MG63 (cell line): ENCODE measurements at regions not wholly inside any gene's neighbourhood (a gene's known extent, or its start where the extent isn't known, plus 50 kb on each side); places are given as distances from the start of the nearest gene placed in this dataset.
A peak's percentile ranks its signal among the peaks of the same experiment; 100 is the strongest.

Experiments used
- DNase-seq: peaks from one replicate; pipeline ENCODE4 v3.0.0-alpha.2; 2020
- H3K27me3 ChIP-seq: fragments of 250-450 bp; sonication (Bioruptor Pico); 2 replicates; pipeline ENCODE4 v1.5.1; 2020; ENCODE audit warnings: mild to moderate bottlenecking, moderate library complexity
- H3K36me3 ChIP-seq: fragments of 250-450 bp; sonication (Bioruptor Pico); 2 replicates; pipeline ENCODE4 v1.5.1; 2020; ENCODE audit warnings: mild to moderate bottlenecking, moderate library complexity
- H3K4me3 ChIP-seq: fragments of 250-450 bp; sonication (Bioruptor Pico); 2 replicates; pipeline ENCODE4 v1.5.1; 2020; ENCODE audit warnings: mild to moderate bottlenecking, moderate library complexity
- H3K9me3 ChIP-seq: fragments of 250-450 bp; sonication (Bioruptor Pico); 2 replicates; pipeline ENCODE4 v1.5.1; 2020; ENCODE audit warnings: mild to moderate bottlenecking, moderate library complexity

DNA sequence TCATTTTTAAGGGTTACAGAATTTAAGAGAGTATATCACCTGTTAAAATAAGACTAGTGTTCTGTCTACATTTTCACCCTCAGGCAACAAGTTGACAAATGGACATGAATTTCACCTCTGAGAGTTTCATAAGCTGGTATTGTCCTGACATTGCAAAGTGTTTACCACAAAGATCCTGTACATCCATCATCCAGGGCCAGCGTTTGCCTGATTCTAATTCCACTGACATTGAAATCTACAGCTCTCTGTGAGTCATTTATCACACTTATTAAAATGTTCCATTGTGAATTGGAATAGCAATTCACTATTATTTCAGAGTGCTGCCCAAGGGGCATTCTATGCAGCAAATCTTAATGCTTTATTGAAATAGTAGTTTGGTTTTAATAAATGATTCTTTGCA lies 1499.4 kb upstream of the PCDH7 start:
- no peak for DNase-seq
- Histone ChIP-seq H3K27me3 (no peaks in the 10 kb centered on the region), H3K36me3 (no peaks in the 10 kb centered on the region), H3K9me3 (no peaks in the 10 kb centered on the region), H3K4me3 (no peak overlapping the region)

DNA sequence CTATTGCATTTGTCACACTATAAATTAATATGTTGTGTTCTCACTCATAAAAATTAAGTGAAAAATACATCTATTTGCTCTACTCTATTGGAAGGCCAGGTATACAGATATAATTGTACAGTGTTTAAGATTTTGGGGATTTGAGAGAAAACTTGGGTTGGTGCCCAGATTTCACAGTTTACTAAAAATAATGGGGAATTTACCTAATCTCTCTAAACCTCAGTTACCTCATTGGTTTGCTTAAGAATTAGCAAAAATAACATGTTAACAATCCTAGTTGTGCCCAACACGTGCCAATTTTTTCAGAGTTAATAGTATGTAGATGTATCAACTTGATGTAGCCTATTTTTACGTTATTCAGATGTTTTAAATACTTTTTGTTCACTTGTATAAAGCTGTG lies 1495.3 kb upstream of the PCDH7 start:
- Histone ChIP-seq H3K4me3 (no peak overlapping the region), H3K36me3 (no peaks in the 10 kb centered on the region), H3K27me3 (no peaks in the 10 kb centered on the region), H3K9me3 (no peaks in the 10 kb centered on the region)
- DNase-seq, result no peak

DNA sequence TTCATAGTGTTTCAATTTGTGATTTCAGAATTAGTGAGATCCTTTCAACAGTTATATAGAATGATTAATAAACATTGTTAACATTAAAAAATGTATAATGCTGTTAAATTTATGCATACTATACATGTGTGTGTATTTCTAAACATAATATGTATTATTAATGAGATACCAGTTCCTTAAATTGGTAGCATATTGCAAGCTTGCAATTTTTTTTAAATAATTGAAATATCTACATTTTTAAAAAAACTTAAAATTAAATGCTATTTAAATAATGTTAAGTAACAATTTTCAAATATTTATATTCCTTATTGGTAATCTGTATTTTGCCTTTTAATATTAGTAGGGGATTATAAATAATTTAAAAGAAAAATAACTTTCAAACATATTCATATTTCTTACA lies 1479.5 kb upstream of the PCDH7 start:
- no peak for DNase-seq
- H3K36me3 ChIP-seq, result no peaks in the 10 kb centered on the region
- no peaks in the 10 kb centered on the region for H3K9me3 ChIP-seq
- no peak overlapping the region for H3K4me3 ChIP-seq
- no peaks in the 10 kb centered on the region for H3K27me3 ChIP-seq

DNA sequence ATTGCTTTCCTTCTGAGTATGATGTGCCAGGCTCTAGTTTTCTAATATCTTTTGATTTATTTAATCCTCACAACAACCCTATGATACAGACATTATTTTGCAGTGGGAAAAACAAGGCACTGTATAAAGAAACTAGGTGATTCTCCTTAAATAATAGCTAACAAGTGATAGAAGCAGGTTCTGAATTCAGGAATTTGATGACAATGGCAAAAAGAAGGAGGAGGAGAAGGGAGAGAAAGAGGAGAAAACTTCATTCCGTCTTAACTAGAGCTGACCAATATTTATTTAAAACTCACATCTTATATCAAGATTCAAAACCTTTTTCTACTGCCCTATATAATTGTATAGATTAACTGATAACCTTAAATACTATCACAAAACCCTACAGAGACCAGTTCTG lies 1477.1 kb upstream of the PCDH7 start:
- no peak overlapping the region for H3K4me3 ChIP-seq
- no peaks in the 10 kb centered on the region for H3K9me3 ChIP-seq
- no peaks in the 10 kb centered on the region for H3K36me3 ChIP-seq
- DNase-seq, result no peak
- H3K27me3 ChIP-seq, result no peaks in the 10 kb centered on the region

DNA sequence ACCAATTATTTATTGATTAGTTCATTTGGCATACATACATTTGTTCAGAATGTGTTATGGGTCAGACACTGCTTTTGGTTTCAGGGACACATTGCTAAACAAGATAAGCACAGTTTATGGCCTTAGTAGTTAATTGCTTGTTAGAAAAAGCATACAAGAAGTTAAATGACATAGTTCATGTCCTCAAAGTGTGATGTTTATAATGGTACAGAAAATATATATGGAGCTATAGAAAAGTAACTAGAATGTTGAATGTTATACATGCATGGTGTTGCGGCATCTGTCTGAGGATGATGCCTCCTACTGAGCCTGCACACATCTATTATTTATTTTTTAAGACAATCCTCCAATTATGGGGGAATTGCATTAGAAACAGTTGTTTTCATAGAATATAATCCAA lies 1476.3 kb upstream of the PCDH7 start:
- no peaks in the 10 kb centered on the region for H3K36me3 ChIP-seq
- H3K27me3 ChIP-seq, result no peaks in the 10 kb centered on the region
- DNase-seq, result no peak
- H3K9me3 ChIP-seq, result no peaks in the 10 kb centered on the region
- H3K4me3 ChIP-seq, result no peak overlapping the region

DNA sequence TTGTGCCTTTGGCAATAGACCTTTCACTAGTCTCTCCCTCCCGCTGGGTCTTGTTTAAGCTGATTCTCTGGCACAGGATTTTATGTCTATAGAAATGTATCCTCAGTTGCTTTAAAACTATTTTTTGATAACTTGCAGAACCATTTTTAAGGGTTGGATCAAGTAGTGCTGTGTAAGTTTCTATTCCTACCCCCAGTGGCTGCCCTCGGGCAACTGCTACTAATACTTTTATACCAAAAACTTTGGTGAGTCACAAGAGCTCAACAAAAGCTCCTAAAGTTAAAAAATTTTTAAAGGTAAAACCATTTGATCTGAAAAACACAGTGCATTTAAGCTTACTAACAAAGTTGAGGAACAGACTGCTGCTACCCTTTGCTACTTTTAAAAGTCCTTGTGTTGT lies 1460.6 kb upstream of the PCDH7 start:
- Histone ChIP-seq H3K27me3 (no peaks in the 10 kb centered on the region), H3K36me3 (no peaks in the 10 kb centered on the region), H3K9me3 (no peaks in the 10 kb centered on the region), H3K4me3 (no peak overlapping the region)
- no peak for DNase-seq

DNA sequence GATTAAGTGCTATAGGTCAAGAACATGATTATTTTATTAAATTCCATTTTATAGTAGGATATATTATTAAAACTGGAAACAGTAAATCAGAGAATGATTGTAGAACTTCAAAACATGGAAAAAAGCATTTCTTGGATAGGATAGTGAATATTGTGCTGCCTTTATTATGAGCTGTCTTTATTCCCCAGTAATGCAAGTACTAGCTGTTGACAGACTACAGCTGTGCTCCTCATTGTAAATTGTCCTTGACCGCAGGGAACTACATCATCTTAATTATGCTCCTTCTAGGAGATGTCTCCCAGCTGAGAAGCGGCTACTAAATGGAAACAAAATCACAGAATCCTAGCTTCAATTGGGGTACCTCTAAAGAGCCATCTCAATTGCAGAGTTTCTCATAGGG lies 1457.2 kb upstream of the PCDH7 start:
- Histone ChIP-seq H3K27me3 (no peaks in the 10 kb centered on the region), H3K4me3 (no peak overlapping the region), H3K9me3 (no peaks in the 10 kb centered on the region), H3K36me3 (no peaks in the 10 kb centered on the region)
- no peak for DNase-seq

DNA sequence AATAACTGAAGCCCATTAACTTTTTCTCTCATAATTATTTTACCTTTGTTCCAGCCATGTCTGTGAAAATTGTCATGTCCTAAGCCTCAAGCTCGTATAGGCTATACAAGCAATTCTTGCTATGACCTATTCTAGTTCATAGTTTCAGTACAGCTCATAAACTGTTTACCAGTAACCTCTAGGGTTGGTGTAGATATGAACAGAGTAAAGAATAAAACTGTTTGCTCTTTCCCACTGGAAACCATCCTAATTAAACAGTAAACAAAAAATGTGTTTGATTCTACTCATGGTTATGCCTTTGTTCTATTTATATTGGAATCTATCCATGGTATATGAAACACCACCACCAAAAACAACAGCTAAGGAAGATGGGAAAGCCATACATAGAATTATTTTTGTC lies 1444.0 kb upstream of the PCDH7 start:
- H3K27me3 ChIP-seq, result no peaks in the 10 kb centered on the region
- no peak for DNase-seq
- no peak overlapping the region for H3K4me3 ChIP-seq

DNA sequence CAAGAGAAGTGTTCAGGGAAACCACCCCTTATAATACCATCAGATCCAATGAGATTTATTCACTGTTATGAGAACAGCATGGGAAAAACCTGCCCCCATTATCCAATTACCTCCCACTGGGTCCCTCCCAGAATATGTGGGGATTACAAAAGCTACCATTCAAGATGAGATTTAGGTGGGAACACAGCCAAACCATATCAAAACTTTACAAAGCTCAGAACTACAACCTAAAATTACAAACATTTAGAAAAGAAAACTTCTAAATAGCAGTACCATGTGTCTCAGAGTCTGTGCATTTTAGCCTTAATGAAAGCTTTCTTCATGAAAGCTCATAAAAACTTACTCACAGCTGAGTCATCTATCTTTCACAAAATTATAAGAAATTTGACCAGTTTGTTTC lies 1442.8 kb upstream of the PCDH7 start:
- Histone ChIP-seq H3K27me3 (no peaks in the 10 kb centered on the region), H3K4me3 (no peak overlapping the region), H3K36me3 (no peaks in the 10 kb centered on the region), H3K9me3 (no peaks in the 10 kb centered on the region; the same call in 1 of the 2 replicates)
- DNase-seq, result no peak

More for the DNA sequence above, 1444.0 kb upstream of the PCDH7 start:
- Histone ChIP-seq H3K9me3 (no peaks in the 10 kb centered on the region; the same call in 1 of the 2 replicates), H3K36me3 (no peaks in the 10 kb centered on the region)

DNA sequence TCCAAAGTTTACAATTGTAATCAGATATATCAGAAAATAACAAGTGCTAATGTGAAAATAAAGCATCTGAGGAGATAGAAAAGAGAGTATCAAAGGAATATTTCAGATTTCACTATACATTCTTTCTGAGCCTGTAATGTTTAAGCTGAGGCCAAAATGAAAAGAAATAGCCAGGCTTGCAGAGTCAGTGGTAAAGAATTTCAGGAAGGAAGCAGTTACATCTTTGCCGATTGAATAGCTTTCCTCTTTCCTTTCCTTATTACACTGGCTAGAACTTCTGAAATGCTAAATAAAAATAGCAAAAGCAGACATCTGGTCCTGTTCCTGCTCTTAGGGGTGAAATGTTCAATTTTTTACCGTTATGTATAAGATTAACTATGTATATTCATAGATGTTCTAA lies 1441.6 kb upstream of the PCDH7 start:
- H3K36me3 ChIP-seq, result no peaks in the 10 kb centered on the region
- H3K9me3 ChIP-seq, result no peaks in the 10 kb centered on the region; the same call in 1 of the 2 replicates
- H3K4me3 ChIP-seq, result no peak overlapping the region
- peak; percentile 1 for DNase-seq
- H3K27me3 ChIP-seq, result no peaks in the 10 kb centered on the region

DNA sequence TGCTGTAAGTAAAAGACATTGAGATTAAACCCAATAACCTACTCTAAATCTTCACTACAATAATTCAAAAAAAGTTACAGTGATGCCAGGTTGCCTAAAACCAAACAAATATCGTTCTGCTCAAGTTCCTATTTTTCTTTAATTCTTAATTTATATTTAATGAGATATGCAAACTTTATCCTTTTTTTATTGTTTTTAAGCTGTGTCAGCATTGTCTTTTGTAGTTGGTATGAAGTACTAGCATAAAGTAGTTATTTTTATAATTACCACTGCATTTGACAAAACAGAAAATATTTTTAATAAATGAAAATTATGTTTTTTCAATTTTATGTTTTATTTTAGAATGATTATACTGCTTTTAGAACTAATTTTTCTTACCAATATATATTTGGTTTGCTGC lies 1431.1 kb upstream of the PCDH7 start:
- no peak overlapping the region for H3K4me3 ChIP-seq

DNA sequence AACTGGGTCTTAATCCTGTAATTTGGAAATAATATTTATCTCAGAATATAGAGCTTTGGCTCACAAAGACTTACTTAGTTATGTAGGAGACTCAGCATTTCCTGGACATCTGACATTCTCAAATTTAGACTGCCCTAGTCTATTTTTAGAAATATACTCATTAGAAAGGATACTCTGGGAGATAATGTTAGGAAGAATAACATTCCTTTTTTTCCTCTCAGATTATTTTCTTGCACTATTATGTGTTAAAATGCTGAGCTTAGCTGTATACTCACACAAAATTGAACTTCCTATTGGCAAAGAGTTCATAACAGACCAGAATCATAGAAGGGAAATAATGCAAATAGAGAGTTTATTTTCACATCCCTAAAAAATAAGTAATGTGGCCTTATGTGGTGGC lies 1424.9 kb upstream of the PCDH7 start:
- DNase-seq, result no peak
- H3K9me3 ChIP-seq, result no peaks in the 10 kb centered on the region

More for the DNA sequence above, 1431.1 kb upstream of the PCDH7 start:
- no peaks in the 10 kb centered on the region for H3K36me3 ChIP-seq
- H3K9me3 ChIP-seq, result no peaks in the 10 kb centered on the region
- no peak for DNase-seq
- no peaks in the 10 kb centered on the region for H3K27me3 ChIP-seq

DNA sequence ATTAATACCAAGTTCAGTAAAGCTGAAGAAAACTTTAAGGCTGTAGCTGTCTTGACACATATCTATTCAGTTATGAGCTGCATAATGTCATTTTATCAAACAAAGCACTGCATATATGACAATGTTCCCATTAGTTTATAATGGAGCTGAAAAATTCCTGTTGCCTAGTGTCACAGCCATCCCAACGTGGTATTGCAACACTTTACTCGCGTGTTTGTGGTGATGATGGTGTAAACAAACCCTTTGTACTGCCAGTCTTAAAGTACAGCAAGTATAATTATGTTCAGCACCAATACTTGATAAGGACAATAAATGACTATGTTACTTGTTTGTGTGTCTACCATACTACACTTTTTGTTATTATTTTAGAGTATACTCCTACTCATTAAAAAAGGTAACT lies 1415.6 kb upstream of the PCDH7 start:
- Histone ChIP-seq H3K9me3 (no peaks in the 10 kb centered on the region; the same call in 1 of the 2 replicates), H3K27me3 (no peaks in the 10 kb centered on the region), H3K36me3 (no peaks in the 10 kb centered on the region), H3K4me3 (no peak overlapping the region)
- no peak for DNase-seq

More for the DNA sequence above, 1424.9 kb upstream of the PCDH7 start:
- Histone ChIP-seq H3K27me3 (no peaks in the 10 kb centered on the region), H3K4me3 (no peak overlapping the region), H3K36me3 (no peaks in the 10 kb centered on the region)

DNA sequence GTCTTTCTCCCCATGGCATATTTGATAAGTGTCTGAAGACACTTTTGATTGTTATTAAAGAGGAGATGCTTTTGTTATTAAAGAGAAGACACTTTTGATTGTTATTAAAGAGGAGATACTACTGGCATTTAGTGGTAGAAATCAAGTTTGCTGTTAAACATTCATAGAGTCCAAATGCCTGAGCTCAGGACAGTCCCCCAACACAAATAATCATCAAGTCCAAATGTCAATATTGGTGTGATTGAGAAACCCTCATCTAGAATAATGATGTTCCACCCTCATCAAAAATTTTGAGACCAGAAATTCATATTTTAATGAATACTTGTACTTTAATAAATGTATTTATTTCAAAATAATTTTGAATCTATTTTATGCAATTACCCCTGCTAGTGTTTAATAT lies 1412.9 kb upstream of the PCDH7 start:
- Histone ChIP-seq H3K27me3 (no peaks in the 10 kb centered on the region), H3K4me3 (no peak overlapping the region), H3K9me3 (no peaks in the 10 kb centered on the region; the same call in 1 of the 2 replicates), H3K36me3 (no peaks in the 10 kb centered on the region)
- no peak for DNase-seq

DNA sequence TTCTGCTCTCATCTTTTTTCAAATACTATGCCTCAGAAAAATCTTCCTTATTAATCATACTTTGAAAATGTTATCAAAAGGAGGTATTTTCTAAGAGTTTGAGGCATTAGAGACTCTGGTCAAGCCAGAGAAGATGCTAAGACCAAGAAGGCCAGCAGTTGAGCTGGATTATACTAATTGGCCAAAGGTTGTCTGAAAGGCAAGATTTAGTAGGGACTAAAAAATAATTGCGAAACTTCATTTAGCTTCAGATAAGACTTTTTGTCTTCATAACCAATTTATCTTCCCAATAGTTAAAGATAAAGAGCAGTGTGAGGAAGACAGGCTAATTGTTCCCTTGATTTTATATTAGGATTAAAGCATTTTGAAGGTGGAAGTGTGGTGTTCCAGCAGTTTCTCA lies 1412.4 kb upstream of the PCDH7 start:
- no peak for DNase-seq
- Histone ChIP-seq H3K9me3 (no peaks in the 10 kb centered on the region; the same call in 1 of the 2 replicates), H3K27me3 (no peaks in the 10 kb centered on the region), H3K36me3 (no peaks in the 10 kb centered on the region), H3K4me3 (no peak overlapping the region)

DNA sequence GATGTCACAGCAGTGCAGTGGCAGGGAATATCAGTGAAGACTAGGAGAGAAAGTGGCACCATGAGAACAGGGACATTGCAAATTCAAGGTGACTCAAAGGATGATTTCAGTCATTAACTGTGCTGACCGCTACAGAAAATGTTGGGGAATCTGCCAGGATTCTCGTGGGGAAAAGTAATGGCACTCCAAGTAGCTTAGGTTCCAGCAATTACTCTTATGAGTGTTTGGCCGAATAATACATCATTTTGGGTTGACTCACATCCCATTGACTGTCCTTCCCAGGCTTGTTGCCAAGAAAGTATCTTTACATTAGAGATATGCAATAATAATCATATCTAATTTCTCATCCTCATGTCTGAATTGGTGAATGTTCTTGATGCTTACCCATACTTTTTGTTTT lies 1411.1 kb upstream of the PCDH7 start:
- no peaks in the 10 kb centered on the region for H3K27me3 ChIP-seq
- H3K4me3 ChIP-seq, result no peak overlapping the region
- H3K36me3 ChIP-seq, result no peaks in the 10 kb centered on the region
- no peaks in the 10 kb centered on the region; the same call in 1 of the 2 replicates for H3K9me3 ChIP-seq
- DNase-seq, result peak; percentile 66

DNA sequence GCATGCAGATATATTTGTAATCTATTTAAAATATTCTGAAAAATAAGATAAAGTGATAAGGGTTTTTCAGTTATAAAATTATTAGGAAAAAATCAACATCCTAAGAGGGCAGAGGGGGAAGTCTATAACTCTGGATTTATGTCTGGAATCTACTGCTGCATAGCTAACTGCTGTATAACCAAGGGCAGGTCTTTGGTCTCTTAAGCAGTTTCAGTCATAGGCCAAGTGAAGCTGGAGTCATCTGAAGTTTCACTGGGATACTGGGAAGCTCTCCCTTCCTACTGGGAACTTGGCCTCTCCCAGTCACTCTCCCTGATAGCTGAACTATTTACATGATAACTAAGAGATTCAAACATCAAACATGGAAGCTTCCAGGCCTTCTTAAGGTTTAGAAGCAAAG lies 1409.9 kb upstream of the PCDH7 start:
- H3K36me3 ChIP-seq, result no peaks in the 10 kb centered on the region
- no peaks in the 10 kb centered on the region; the same call in 1 of the 2 replicates for H3K9me3 ChIP-seq
- no peaks in the 10 kb centered on the region for H3K27me3 ChIP-seq
- DNase-seq, result no peak
- no peak overlapping the region for H3K4me3 ChIP-seq

DNA sequence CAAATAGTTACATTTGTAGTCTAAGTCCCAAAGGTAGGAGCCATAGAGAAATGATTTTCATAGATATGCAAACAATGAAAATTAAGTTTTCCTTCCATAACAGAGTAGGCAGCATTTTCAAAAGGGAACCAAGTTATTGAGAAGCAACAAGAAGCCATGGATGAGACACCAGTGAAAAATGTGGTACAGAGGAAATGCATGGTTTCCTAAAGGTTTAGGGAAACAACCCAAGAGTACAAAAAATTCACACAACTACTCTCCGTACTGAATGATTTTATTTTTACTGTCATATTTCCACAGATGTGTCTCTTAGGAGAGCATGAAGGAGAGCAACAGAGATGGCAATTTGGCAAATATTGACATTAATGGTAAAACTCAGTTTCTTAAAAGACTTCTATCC lies 1408.9 kb upstream of the PCDH7 start:
- DNase-seq, result no peak
- Histone ChIP-seq H3K27me3 (no peaks in the 10 kb centered on the region), H3K4me3 (no peak overlapping the region), H3K36me3 (no peaks in the 10 kb centered on the region), H3K9me3 (no peaks in the 10 kb centered on the region; the same call in 1 of the 2 replicates)
